T-helper 2 cell treated with Interferon-gamma antibody and Interleukin-4, amounts not matched to agents 100 ng/mL and 5 ng/mL, for 36 hours (primary cell): ENCODE measurements at regions not wholly inside any gene's neighbourhood (a gene's known extent, or its start where the extent isn't known, plus 50 kb on each side); places are given as distances from the start of the nearest gene placed in this dataset.
"Not testable (repeated sequence)": the region's sequence is repeated elsewhere in the genome, so short reads cannot be mapped to it uniquely, and the experiment has no call there.

Experiments used
- intact Hi-C: fragments of 100-400 bp; cut with micrococcal nuclease; formaldehyde crosslinking; loops from one replicate; pipeline ENCODE4 v1.15.1; 2023

- intact Hi-C loops: not testable (repeated sequence)
Observed at GRCh38 chr2:193140895-193141294, 946.2 kb upstream of the TMEFF2 start.

- intact Hi-C loops: no loop called here
Observed at GRCh38 chr2:193124815-193125214, 930.1 kb upstream of the TMEFF2 start.

GRCh38 chr2:193114827-193115226, 920.1 kb upstream of the TMEFF2 start:
- intact Hi-C loops: no loop called here

GRCh38 chr2:193112986-193113385, 918.3 kb upstream of the TMEFF2 start:
- intact Hi-C loops: no loop called here

GRCh38 chr2:193103064-193103463, 908.3 kb upstream of the TMEFF2 start:
- intact Hi-C loops: no loop called here

GRCh38 chr2:193101591-193101990, 906.9 kb upstream of the TMEFF2 start:
- intact Hi-C loops: no loop called here

GRCh38 chr2:193088026-193088425, 893.3 kb upstream of the TMEFF2 start:
- intact Hi-C loops: no loop called here

GRCh38 chr2:193076995-193077394, 882.3 kb upstream of the TMEFF2 start:
- intact Hi-C loops: no loop called here

GRCh38 chr2:193074933-193075332, 880.2 kb upstream of the TMEFF2 start:
- intact Hi-C loops: no loop called here

- intact Hi-C loops: no loop called here
Observed at GRCh38 chr2:193072647-193073046, 877.9 kb upstream of the TMEFF2 start.

- intact Hi-C loops: not testable (repeated sequence)
Observed at GRCh38 chr2:193025556-193025955, 830.8 kb upstream of the TMEFF2 start.

GRCh38 chr2:193024791-193025190, 830.1 kb upstream of the TMEFF2 start:
- intact Hi-C loops: no loop called here

- intact Hi-C loops: no loop called here
Observed at GRCh38 chr2:193011870-193012269, 817.1 kb upstream of the TMEFF2 start.

- intact Hi-C loops: no loop called here
Observed at GRCh38 chr2:192993059-192993458, 798.3 kb upstream of the TMEFF2 start.

GRCh38 chr2:192983173-192983572, 788.4 kb upstream of the TMEFF2 start:
- intact Hi-C loops: no loop called here

GRCh38 chr2:192978395-192978794, 783.7 kb upstream of the TMEFF2 start:
- intact Hi-C loops: no loop called here

- intact Hi-C loops: no loop called here
Observed at GRCh38 chr2:192971981-192972380, 777.2 kb upstream of the TMEFF2 start.

GRCh38 chr2:192969055-192969454, 774.3 kb upstream of the TMEFF2 start:
- intact Hi-C loops: no loop called here

- intact Hi-C loops: no loop called here
Observed at GRCh38 chr2:192960945-192961344, 766.2 kb upstream of the TMEFF2 start.

GRCh38 chr2:192958615-192959014, 763.9 kb upstream of the TMEFF2 start:
- intact Hi-C loops: not testable (repeated sequence)

- intact Hi-C loops: no loop called here
Observed at GRCh38 chr2:192957425-192957824, 762.7 kb upstream of the TMEFF2 start.

GRCh38 chr2:192953116-192953515, 758.4 kb upstream of the TMEFF2 start:
- intact Hi-C loops: no loop called here

- intact Hi-C loops: no loop called here
Observed at GRCh38 chr2:192952245-192952644, 757.5 kb upstream of the TMEFF2 start.

GRCh38 chr2:192948316-192948715, 753.6 kb upstream of the TMEFF2 start:
- intact Hi-C loops: no loop called here
